ENCODE measurements at regions not wholly inside any gene's neighbourhood (a gene's known extent, or its start where the extent isn't known, plus 50 kb on each side); places are given as distances from the start of the nearest gene placed in this dataset.
A peak's percentile ranks its signal among the peaks of the same experiment; 100 is the strongest.

GRCh38 chr5:68416714-68417113 is 201.2 kb downstream of the PIK3R1 start:
- Histone ChIP-seq H3K4me3 (no peak overlapping the region), H3K36me3 (no peaks in the 10 kb centered on the region), H3K9me3 (no peaks in the 10 kb centered on the region), H3K27me3 (ENCODE audit: low read depth) (no peaks in the 10 kb centered on the region), H3K4me1 (peaks cover 8% of the 10 kb centered on the region), H3K27ac (no peak overlapping the region)
- intact Hi-C loops (cut with DNase I), result no loop called here
- TF ChIP-seq, protein P1, sequence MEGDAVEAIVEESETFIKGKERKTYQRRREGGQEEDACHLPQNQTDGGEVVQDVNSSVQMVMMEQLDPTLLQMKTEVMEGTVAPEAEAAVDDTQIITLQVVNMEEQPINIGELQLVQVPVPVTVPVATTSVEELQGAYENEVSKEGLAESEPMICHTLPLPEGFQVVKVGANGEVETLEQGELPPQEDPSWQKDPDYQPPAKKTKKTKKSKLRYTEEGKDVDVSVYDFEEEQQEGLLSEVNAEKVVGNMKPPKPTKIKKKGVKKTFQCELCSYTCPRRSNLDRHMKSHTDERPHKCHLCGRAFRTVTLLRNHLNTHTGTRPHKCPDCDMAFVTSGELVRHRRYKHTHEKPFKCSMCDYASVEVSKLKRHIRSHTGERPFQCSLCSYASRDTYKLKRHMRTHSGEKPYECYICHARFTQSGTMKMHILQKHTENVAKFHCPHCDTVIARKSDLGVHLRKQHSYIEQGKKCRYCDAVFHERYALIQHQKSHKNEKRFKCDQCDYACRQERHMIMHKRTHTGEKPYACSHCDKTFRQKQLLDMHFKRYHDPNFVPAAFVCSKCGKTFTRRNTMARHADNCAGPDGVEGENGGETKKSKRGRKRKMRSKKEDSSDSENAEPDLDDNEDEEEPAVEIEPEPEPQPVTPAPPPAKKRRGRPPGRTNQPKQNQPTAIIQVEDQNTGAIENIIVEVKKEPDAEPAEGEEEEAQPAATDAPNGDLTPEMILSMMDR (IDR thresholded peaks at IDR 0.05), result no peak
- ATAC-seq (no peak), DNase-seq (no peak)

GRCh38 chr5:68418201-68418600 is 202.6 kb downstream of the PIK3R1 start:
- no peak for ATAC-seq

GRCh38 chr5:68418680-68419079 is 203.1 kb downstream of the PIK3R1 start:
- intact Hi-C loops (cut with DNase I), result no loop called here
- TF ChIP-seq, protein P1 (IDR thresholded peaks at IDR 0.05), result no peak
- H3K4me3 ChIP-seq, result no peak overlapping the region
- H3K9me3 ChIP-seq, result no peaks in the 10 kb centered on the region
- H3K27me3 ChIP-seq (ENCODE audit: low read depth), result no peaks in the 10 kb centered on the region
- DNase-seq, result no peak
- no peak overlapping the region for H3K27ac ChIP-seq
- H3K4me1 ChIP-seq, result peaks cover 8% of the 10 kb centered on the region
- H3K36me3 ChIP-seq, result no peaks in the 10 kb centered on the region
- no peak for ATAC-seq

More at GRCh38 chr5:68418201-68418600, 202.6 kb downstream of the PIK3R1 start:
- no peaks in the 10 kb centered on the region for H3K36me3 ChIP-seq
- no peak for DNase-seq
- H3K27ac ChIP-seq, result no peak overlapping the region
- intact Hi-C loops (cut with DNase I), result no loop called here
- H3K27me3 ChIP-seq (ENCODE audit: low read depth), result no peaks in the 10 kb centered on the region
- peaks cover 8% of the 10 kb centered on the region for H3K4me1 ChIP-seq
- H3K4me3 ChIP-seq, result no peak overlapping the region
- no peaks in the 10 kb centered on the region for H3K9me3 ChIP-seq
- TF ChIP-seq, protein P1 (IDR thresholded peaks at IDR 0.05), result no peak

DNA sequence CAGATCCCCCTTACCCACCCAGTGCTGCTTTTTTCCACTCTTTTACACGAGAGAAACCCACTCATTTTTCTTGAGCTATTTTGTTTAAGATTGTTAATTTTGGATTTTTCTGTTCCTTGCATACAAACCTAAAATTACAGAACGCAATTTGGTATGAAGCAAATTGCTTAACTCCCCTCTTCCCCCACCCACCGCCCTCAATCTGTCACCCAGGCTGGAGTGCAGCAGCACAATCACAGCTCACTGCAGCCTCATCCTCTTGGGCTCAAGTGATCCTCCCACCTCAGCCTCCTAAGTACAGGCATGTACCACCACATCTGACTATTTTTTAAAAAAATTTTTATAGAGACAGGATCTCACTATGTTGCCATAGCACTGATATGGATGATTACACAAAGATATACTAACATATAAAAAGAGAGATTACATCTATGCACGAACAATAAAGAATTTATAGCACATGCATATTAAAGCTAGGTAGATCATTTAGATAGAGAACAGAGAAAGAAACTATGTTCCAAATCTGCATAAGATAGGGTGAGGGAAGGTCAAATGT is 203.6 kb downstream of the PIK3R1 start:
- no peak overlapping the region for H3K4me3 ChIP-seq
- H3K4me1 ChIP-seq, result peaks cover 8% of the 10 kb centered on the region
- TF ChIP-seq, protein P1 (IDR thresholded peaks at IDR 0.05), result no peak
- H3K9me3 ChIP-seq, result no peaks in the 10 kb centered on the region
- H3K27ac ChIP-seq, result no peak overlapping the region
- ATAC-seq (no peak), DNase-seq (no peak)
- intact Hi-C loops (cut with DNase I), result no loop called here
- no peaks in the 10 kb centered on the region for H3K27me3 ChIP-seq (ENCODE audit: low read depth)
- no peaks in the 10 kb centered on the region for H3K36me3 ChIP-seq

GRCh38 chr5:68419637-68420452 is 204.3 kb downstream of the PIK3R1 start:
- H3K27ac ChIP-seq, result peak overlapping the region; percentile 13
- ATAC-seq (peak; percentile 56 to 70), DNase-seq (no peak)
- TF ChIP-seq, protein P1 (IDR thresholded peaks at IDR 0.05), result no peak
- H3K4me3 ChIP-seq, result no peak overlapping the region
- H3K27me3 ChIP-seq (ENCODE audit: low read depth), result no peaks in the 10 kb centered on the region
- peaks cover 8% of the 10 kb centered on the region for H3K4me1 ChIP-seq
- H3K36me3 ChIP-seq, result no peaks in the 10 kb centered on the region
- no peaks in the 10 kb centered on the region for H3K9me3 ChIP-seq
- intact Hi-C loops (cut with DNase I), result no loop called here

Data from lower lobe of right lung (tissue), 2 donors.